ENCODE measurements at regions not wholly inside any gene's neighbourhood (a gene's known extent, or its start where the extent isn't known, plus 50 kb on each side); places are given as distances from the start of the nearest gene placed in this dataset.
"Not testable (repeated sequence)": the region's sequence is repeated elsewhere in the genome, so short reads cannot be mapped to it uniquely, and the experiment has no call there.

DNA sequence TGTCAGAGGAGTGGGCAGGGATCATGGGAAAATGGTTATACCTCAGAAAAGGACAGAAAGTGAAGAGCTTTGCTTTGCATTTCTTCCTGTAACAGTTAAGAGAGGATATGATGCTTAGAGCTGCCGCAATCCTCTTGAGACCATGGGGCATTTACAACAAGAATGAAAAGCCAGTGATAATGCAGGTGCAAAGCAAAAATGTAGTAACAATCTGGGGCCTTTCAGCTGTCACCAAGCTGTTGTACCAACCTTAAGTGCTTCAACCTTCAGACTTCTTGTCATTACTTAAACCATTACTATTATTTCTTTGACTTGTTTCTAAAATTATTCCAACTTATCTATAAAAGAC lies 1337.6 kb downstream of the RPIA start:
- H3K4me1 ChIP-seq (ENCODE audit: control insufficient read depth in 1 of 2, insufficient read depth in 2 of 2, low read length in 2 of 2); H3K27ac ChIP-seq (ENCODE audit: low read depth, low read length); H3K27me3 ChIP-seq (ENCODE audit: control insufficient read depth in 1 of 2, insufficient read depth in 2 of 2, low read length in 2 of 2); H3K9me3 ChIP-seq (ENCODE audit: control insufficient read depth in 1 of 2, low read length in 2 of 2); H3K36me3 ChIP-seq (ENCODE audit: control insufficient read depth in 1 of 2, insufficient read depth in 2 of 2, low read length in 2 of 2); H3K9ac ChIP-seq (ENCODE audit: low read depth in 1 of 2, low read length in 2 of 2); H3K4me3 ChIP-seq (ENCODE audit: low read depth in 1 of 2, low read length in 2 of 2): not testable (repeated sequence)

DNA sequence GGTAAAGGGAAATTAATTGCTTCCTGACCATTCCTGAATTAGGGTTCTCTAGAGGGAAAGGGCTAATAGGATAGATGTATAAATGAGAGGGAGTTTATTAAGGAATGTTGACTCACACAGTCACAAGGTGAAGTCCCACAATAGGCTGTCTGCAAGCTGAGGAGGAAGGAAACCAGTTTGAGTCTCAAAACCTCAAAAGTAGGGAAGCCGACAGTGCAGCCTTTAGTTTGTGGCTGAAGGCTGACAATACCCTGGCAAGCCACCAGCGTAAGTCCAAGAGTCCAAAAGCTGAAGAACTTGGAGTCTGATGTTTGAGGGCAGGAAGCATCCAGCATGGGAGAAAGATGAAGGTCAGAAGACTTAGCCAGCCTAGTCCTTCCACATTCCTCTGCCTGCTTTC lies 1340.8 kb downstream of the RPIA start:
- not testable (repeated sequence) for H3K27me3 ChIP-seq (ENCODE audit: control insufficient read depth in 1 of 2, insufficient read depth in 2 of 2, low read length in 2 of 2); H3K36me3 ChIP-seq (ENCODE audit: control insufficient read depth in 1 of 2, insufficient read depth in 2 of 2, low read length in 2 of 2); H3K4me1 ChIP-seq (ENCODE audit: control insufficient read depth in 1 of 2, insufficient read depth in 2 of 2, low read length in 2 of 2); H3K4me3 ChIP-seq (ENCODE audit: low read depth in 1 of 2, low read length in 2 of 2); H3K9me3 ChIP-seq (ENCODE audit: control insufficient read depth in 1 of 2, low read length in 2 of 2); H3K27ac ChIP-seq (ENCODE audit: low read depth, low read length); H3K9ac ChIP-seq (ENCODE audit: low read depth in 1 of 2, low read length in 2 of 2)

DNA sequence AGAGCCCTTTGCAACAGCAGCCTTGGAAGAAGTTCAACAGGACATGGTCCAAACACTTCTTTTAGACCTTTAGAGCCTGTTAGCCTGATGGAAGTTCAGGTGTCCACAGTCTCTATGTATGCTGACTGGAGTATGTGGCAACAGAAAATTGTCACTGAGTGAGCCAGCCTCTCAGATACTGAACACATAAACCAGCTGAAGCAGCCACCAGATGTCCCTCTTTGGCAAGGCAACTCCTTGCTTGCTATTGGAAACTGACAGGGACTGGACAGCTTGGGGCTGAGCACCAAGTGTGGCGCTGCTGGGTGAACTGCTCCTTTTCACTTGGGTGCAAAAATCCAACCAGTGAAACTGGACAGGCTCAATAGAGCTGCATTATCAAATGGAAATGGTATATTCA lies 1344.9 kb downstream of the RPIA start:
- not testable (repeated sequence) for H3K4me3 ChIP-seq (ENCODE audit: low read depth in 1 of 2, low read length in 2 of 2); H3K36me3 ChIP-seq (ENCODE audit: control insufficient read depth in 1 of 2, insufficient read depth in 2 of 2, low read length in 2 of 2); H3K9ac ChIP-seq (ENCODE audit: low read depth in 1 of 2, low read length in 2 of 2); H3K9me3 ChIP-seq (ENCODE audit: control insufficient read depth in 1 of 2, low read length in 2 of 2); H3K27me3 ChIP-seq (ENCODE audit: control insufficient read depth in 1 of 2, insufficient read depth in 2 of 2, low read length in 2 of 2); H3K4me1 ChIP-seq (ENCODE audit: control insufficient read depth in 1 of 2, insufficient read depth in 2 of 2, low read length in 2 of 2); H3K27ac ChIP-seq (ENCODE audit: low read depth, low read length)

DNA sequence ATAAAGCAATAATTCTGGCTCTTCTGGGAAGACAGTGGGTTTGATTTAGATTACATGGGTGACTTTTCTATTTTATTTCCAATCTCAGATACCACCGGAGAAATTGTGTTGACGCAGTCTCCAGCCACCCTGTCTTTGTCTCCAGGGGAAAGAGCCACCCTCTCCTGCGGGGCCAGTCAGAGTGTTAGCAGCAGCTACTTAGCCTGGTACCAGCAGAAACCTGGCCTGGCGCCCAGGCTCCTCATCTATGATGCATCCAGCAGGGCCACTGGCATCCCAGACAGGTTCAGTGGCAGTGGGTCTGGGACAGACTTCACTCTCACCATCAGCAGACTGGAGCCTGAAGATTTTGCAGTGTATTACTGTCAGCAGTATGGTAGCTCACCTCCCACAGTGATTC lies 1347.6 kb downstream of the RPIA start:
- not testable (repeated sequence) for H3K9me3 ChIP-seq (ENCODE audit: control insufficient read depth in 1 of 2, low read length in 2 of 2); H3K4me3 ChIP-seq (ENCODE audit: low read depth in 1 of 2, low read length in 2 of 2); H3K36me3 ChIP-seq (ENCODE audit: control insufficient read depth in 1 of 2, insufficient read depth in 2 of 2, low read length in 2 of 2); H3K9ac ChIP-seq (ENCODE audit: low read depth in 1 of 2, low read length in 2 of 2); H3K4me1 ChIP-seq (ENCODE audit: control insufficient read depth in 1 of 2, insufficient read depth in 2 of 2, low read length in 2 of 2); H3K27me3 ChIP-seq (ENCODE audit: control insufficient read depth in 1 of 2, insufficient read depth in 2 of 2, low read length in 2 of 2); H3K27ac ChIP-seq (ENCODE audit: low read depth, low read length)

DNA sequence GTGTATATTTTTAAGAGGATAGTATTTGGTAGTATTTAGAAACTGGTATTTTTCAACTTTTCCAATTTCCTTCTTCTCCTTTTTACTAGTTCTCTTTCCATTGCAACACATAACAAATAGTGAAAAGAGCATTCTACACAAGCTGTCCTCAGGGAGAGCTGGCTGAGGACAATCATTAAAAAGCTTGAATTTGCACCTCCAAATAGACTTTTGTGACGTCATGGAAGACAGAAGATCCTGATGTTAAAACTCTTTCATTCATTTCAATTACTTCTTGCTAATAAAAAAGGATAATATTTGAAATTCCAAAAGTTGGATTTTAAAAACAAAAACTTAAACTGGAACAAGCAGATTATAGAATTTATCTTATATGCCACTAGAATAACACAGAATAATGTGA lies 1356.3 kb downstream of the RPIA start:
- H3K27me3 ChIP-seq (ENCODE audit: control insufficient read depth in 1 of 2, insufficient read depth in 2 of 2, low read length in 2 of 2); H3K9me3 ChIP-seq (ENCODE audit: control insufficient read depth in 1 of 2, low read length in 2 of 2); H3K4me1 ChIP-seq (ENCODE audit: control insufficient read depth in 1 of 2, insufficient read depth in 2 of 2, low read length in 2 of 2); H3K36me3 ChIP-seq (ENCODE audit: control insufficient read depth in 1 of 2, insufficient read depth in 2 of 2, low read length in 2 of 2); H3K4me3 ChIP-seq (ENCODE audit: low read depth in 1 of 2, low read length in 2 of 2); H3K9ac ChIP-seq (ENCODE audit: low read depth in 1 of 2, low read length in 2 of 2); H3K27ac ChIP-seq (ENCODE audit: low read depth, low read length): not testable (repeated sequence)

- H3K4me1 ChIP-seq (ENCODE audit: control insufficient read depth in 1 of 2, insufficient read depth in 2 of 2, low read length in 2 of 2); H3K4me3 ChIP-seq (ENCODE audit: low read depth in 1 of 2, low read length in 2 of 2); H3K9ac ChIP-seq (ENCODE audit: low read depth in 1 of 2, low read length in 2 of 2); H3K27me3 ChIP-seq (ENCODE audit: control insufficient read depth in 1 of 2, insufficient read depth in 2 of 2, low read length in 2 of 2); H3K36me3 ChIP-seq (ENCODE audit: control insufficient read depth in 1 of 2, insufficient read depth in 2 of 2, low read length in 2 of 2); H3K9me3 ChIP-seq (ENCODE audit: control insufficient read depth in 1 of 2, low read length in 2 of 2); H3K27ac ChIP-seq (ENCODE audit: low read depth, low read length): not testable (repeated sequence)
Observed at GRCh38 chr2:90052113-90052631, 1360.7 kb downstream of the RPIA start.

DNA sequence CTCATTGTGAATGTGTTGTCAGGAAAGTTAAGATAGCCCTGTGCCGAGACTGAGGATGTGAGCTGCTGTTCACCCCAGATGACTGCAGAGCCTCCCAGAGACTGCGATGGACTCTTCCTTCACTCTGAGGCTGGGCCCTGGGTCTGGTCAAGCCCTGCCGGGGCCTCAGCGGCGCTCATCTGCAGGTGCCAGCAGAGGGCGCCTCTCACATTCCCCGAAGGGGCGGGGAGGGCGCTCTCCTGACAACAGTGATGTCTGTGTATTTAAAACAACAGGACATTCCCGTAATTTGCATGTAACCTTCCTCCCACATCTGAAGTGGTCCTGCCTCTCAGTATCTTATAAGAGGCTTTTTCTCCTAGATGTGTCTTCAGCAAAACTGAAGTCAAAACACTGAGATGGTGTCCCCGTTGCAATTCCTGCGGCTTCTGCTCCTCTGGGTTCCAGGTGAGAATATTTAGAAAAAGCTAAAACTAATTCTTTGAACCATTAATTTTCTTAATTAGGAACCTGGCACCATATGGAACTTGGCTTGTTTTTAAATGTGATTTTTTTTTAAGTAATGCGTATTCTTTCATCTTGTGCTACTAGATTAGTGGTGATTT lies 1377.9 kb downstream of the RPIA start:
- Histone ChIP-seq H3K9me3 (ENCODE audit: control insufficient read depth in 1 of 2, low read length in 2 of 2) (no peaks in the 10 kb centered on the region), H3K27me3 (ENCODE audit: control insufficient read depth in 1 of 2, insufficient read depth in 2 of 2, low read length in 2 of 2) (no peaks in the 10 kb centered on the region), H3K27ac (ENCODE audit: low read depth, low read length) (no peak overlapping the region), H3K36me3 (ENCODE audit: control insufficient read depth in 1 of 2, insufficient read depth in 2 of 2, low read length in 2 of 2) (no peaks in the 10 kb centered on the region), H3K4me3 (ENCODE audit: low read depth in 1 of 2, low read length in 2 of 2) (no peak overlapping the region), H3K9ac (ENCODE audit: low read depth in 1 of 2, low read length in 2 of 2) (no peak overlapping the region), H3K4me1 (ENCODE audit: control insufficient read depth in 1 of 2, insufficient read depth in 2 of 2, low read length in 2 of 2) (no peaks in the 10 kb centered on the region)

DNA sequence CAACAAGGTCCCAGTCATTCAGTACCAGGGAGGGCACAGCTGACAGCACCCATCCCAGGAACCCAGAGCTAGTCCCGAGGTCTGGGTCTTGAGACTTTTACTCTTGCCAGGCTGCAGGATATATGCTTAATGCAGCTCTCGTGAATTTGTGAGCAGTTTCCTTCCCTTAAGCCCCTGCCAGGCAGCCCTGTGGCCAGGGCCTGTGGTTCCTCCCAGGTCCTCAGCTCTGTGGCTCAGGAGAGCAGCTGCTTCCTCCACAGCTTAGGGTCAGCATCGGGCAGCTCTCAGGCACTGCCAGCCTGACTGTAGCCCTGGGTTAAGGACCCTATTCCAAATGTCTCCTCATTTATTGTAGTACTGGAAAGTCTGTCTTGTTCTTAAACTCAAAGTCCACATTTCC lies 1384.8 kb downstream of the RPIA start:
- Histone ChIP-seq H3K9me3 (ENCODE audit: control insufficient read depth in 1 of 2, low read length in 2 of 2) (no peaks in the 10 kb centered on the region), H3K9ac (ENCODE audit: low read depth in 1 of 2, low read length in 2 of 2) (no peak overlapping the region), H3K4me1 (ENCODE audit: control insufficient read depth in 1 of 2, insufficient read depth in 2 of 2, low read length in 2 of 2) (no peaks in the 10 kb centered on the region), H3K36me3 (ENCODE audit: control insufficient read depth in 1 of 2, insufficient read depth in 2 of 2, low read length in 2 of 2) (no peaks in the 10 kb centered on the region), H3K27me3 (ENCODE audit: control insufficient read depth in 1 of 2, insufficient read depth in 2 of 2, low read length in 2 of 2) (no peaks in the 10 kb centered on the region), H3K27ac (ENCODE audit: low read depth, low read length) (no peak overlapping the region), H3K4me3 (ENCODE audit: low read depth in 1 of 2, low read length in 2 of 2) (no peak overlapping the region)

GRCh38 chr2:90077948-90078347 lies 1386.5 kb downstream of the RPIA start:
- Histone ChIP-seq H3K9me3 (ENCODE audit: control insufficient read depth in 1 of 2, low read length in 2 of 2) (no peaks in the 10 kb centered on the region), H3K27ac (ENCODE audit: low read depth, low read length) (no peak overlapping the region), H3K27me3 (ENCODE audit: control insufficient read depth in 1 of 2, insufficient read depth in 2 of 2, low read length in 2 of 2) (no peaks in the 10 kb centered on the region), H3K4me1 (ENCODE audit: control insufficient read depth in 1 of 2, insufficient read depth in 2 of 2, low read length in 2 of 2) (no peaks in the 10 kb centered on the region), H3K4me3 (ENCODE audit: low read depth in 1 of 2, low read length in 2 of 2) (no peak overlapping the region), H3K9ac (ENCODE audit: low read depth in 1 of 2, low read length in 2 of 2) (no peak overlapping the region), H3K36me3 (ENCODE audit: control insufficient read depth in 1 of 2, insufficient read depth in 2 of 2, low read length in 2 of 2) (no peaks in the 10 kb centered on the region)

DNA sequence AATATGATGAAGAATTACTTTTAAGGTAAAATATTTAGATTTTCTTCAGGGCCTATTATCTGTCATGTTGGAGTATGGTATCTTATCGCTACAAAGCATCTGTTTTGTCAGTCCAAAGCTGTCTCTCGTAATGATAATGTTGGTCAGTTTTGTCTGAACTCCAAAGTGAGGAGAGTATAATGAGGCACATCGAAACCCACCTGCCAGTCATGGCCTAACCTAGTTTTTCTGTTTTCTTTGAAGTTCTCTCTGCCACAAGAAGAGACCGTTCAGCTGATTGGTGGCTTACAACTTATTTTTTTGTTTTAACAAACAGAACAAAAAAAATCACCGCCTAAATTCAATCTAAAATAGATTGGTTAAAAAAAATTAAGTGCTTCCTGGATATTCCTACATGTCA lies 1387.9 kb downstream of the RPIA start:
- no peak overlapping the region for H3K27ac ChIP-seq (ENCODE audit: low read depth, low read length)
- no peaks in the 10 kb centered on the region for H3K27me3 ChIP-seq (ENCODE audit: control insufficient read depth in 1 of 2, insufficient read depth in 2 of 2, low read length in 2 of 2)
- H3K9me3 ChIP-seq (ENCODE audit: control insufficient read depth in 1 of 2, low read length in 2 of 2): no peaks in the 10 kb centered on the region
- no peaks in the 10 kb centered on the region for H3K36me3 ChIP-seq (ENCODE audit: control insufficient read depth in 1 of 2, insufficient read depth in 2 of 2, low read length in 2 of 2)
- H3K4me3 ChIP-seq (ENCODE audit: low read depth in 1 of 2, low read length in 2 of 2): no peak overlapping the region
- no peaks in the 10 kb centered on the region for H3K4me1 ChIP-seq (ENCODE audit: control insufficient read depth in 1 of 2, insufficient read depth in 2 of 2, low read length in 2 of 2)
- H3K9ac ChIP-seq (ENCODE audit: low read depth in 1 of 2, low read length in 2 of 2): no peak overlapping the region

- H3K9me3 ChIP-seq (ENCODE audit: control insufficient read depth in 1 of 2, low read length in 2 of 2); H3K36me3 ChIP-seq (ENCODE audit: control insufficient read depth in 1 of 2, insufficient read depth in 2 of 2, low read length in 2 of 2); H3K27ac ChIP-seq (ENCODE audit: low read depth, low read length); H3K4me1 ChIP-seq (ENCODE audit: control insufficient read depth in 1 of 2, insufficient read depth in 2 of 2, low read length in 2 of 2); H3K27me3 ChIP-seq (ENCODE audit: control insufficient read depth in 1 of 2, insufficient read depth in 2 of 2, low read length in 2 of 2); H3K4me3 ChIP-seq (ENCODE audit: low read depth in 1 of 2, low read length in 2 of 2); H3K9ac ChIP-seq (ENCODE audit: low read depth in 1 of 2, low read length in 2 of 2): not testable (repeated sequence)
Observed at GRCh38 chr2:90087792-90088191, 1396.3 kb downstream of the RPIA start.

Measured in duodenal mucosa (tissue), 2 donors.